ENCODE measurements at regions not wholly inside any gene's neighbourhood (a gene's known extent, or its start where the extent isn't known, plus 50 kb on each side); places are given as distances from the start of the nearest gene placed in this dataset.

- Histone ChIP-seq H3K79me2 (ENCODE audit: insufficient read depth, low read length) (no peaks in the 10 kb centered on the region), H4K20me1 (ENCODE audit: insufficient read depth, low read length) (no peaks in the 10 kb centered on the region), H3K4me1 (ENCODE audit: insufficient read depth, low read length) (no peaks in the 10 kb centered on the region), H3K27me3 (ENCODE audit: insufficient read depth, low read length) (no peaks in the 10 kb centered on the region), H3K36me3 (ENCODE audit: insufficient read depth, low read length) (no peaks in the 10 kb centered on the region), H2AFZ (ENCODE audit: low read depth, low read length) (no peak overlapping the region), H3K4me2 (ENCODE audit: low read length) (no peak overlapping the region), H3K4me3 (ENCODE audit: insufficient read depth, low read depth, low read length) (no peak overlapping the region), H3K27ac (ENCODE audit: low read depth, low read length) (no peak overlapping the region), H3K9me3 (ENCODE audit: insufficient read depth, low read depth, low read length) (no peaks in the 10 kb centered on the region), H3K9ac (ENCODE audit: low read length) (no peak overlapping the region)
- peaks cover 28% of the 10 kb centered on the region for H3K27me3 Mint-ChIP-seq (ENCODE audit: low read depth, unreplicated experiment)
- DNase-seq (ENCODE audit: low read depth) = no peak
- H3K4me3 Mint-ChIP-seq (ENCODE audit: unreplicated experiment) = no peak overlapping the region
- H3K4me1 Mint-ChIP-seq (ENCODE audit: low read depth, unreplicated experiment) = no peaks in the 10 kb centered on the region
- no peak for FAIRE-seq
- H3K36me3 Mint-ChIP-seq (ENCODE audit: low read depth, unreplicated experiment) = peaks cover 3% of the 10 kb centered on the region
- no peak overlapping the region for H3K27ac Mint-ChIP-seq (ENCODE audit: unreplicated experiment)
- peaks cover 3% of the 10 kb centered on the region for H3K9me3 Mint-ChIP-seq (ENCODE audit: unreplicated experiment)
- TF ChIP-seq CTCF (IDR thresholded peaks at IDR 0.05; ENCODE audit: insufficient read depth, low read depth, low read length) = no peak
- TF ChIP-seq EZH2 (IDR thresholded peaks at IDR 0.05; ENCODE audit: insufficient read depth, low read length) = no peak
Observed at GRCh38 chr1:213391445-213391844, 340.4 kb downstream of the RPS6KC1 start.

GRCh38 chr1:213393860-213394259, 342.8 kb downstream of the RPS6KC1 start:
- no peaks in the 10 kb centered on the region for H4K20me1 ChIP-seq (ENCODE audit: insufficient read depth, low read length)
- H3K79me2 ChIP-seq (ENCODE audit: insufficient read depth, low read length) = no peaks in the 10 kb centered on the region
- H2AFZ ChIP-seq (ENCODE audit: low read depth, low read length) = no peak overlapping the region
- Mint-ChIP-seq H3K27me3 (ENCODE audit: low read depth, unreplicated experiment) (peaks cover 26% of the 10 kb centered on the region), H3K36me3 (ENCODE audit: low read depth, unreplicated experiment) (peaks cover 3% of the 10 kb centered on the region), H3K27ac (ENCODE audit: unreplicated experiment) (no peak overlapping the region), H3K4me3 (ENCODE audit: unreplicated experiment) (no peak overlapping the region), H3K4me1 (ENCODE audit: low read depth, unreplicated experiment) (no peaks in the 10 kb centered on the region), H3K9me3 (ENCODE audit: unreplicated experiment) (peaks cover 10% of the 10 kb centered on the region)
- TF ChIP-seq CTCF (IDR thresholded peaks at IDR 0.05; ENCODE audit: insufficient read depth, low read depth, low read length) = no peak
- TF ChIP-seq EZH2 (IDR thresholded peaks at IDR 0.05; ENCODE audit: insufficient read depth, low read length) = no peak
- FAIRE-seq (no peak), DNase-seq (ENCODE audit: low read depth) (no peak)
- no peaks in the 10 kb centered on the region for H3K9me3 ChIP-seq (ENCODE audit: insufficient read depth, low read depth, low read length)
- H3K4me3 ChIP-seq (ENCODE audit: insufficient read depth, low read depth, low read length) = no peak overlapping the region
- H3K27me3 ChIP-seq (ENCODE audit: insufficient read depth, low read length) = no peaks in the 10 kb centered on the region
- H3K36me3 ChIP-seq (ENCODE audit: insufficient read depth, low read length) = no peaks in the 10 kb centered on the region
- no peak overlapping the region for H3K9ac ChIP-seq (ENCODE audit: low read length)
- H3K27ac ChIP-seq (ENCODE audit: low read depth, low read length) = no peak overlapping the region
- no peaks in the 10 kb centered on the region for H3K4me1 ChIP-seq (ENCODE audit: insufficient read depth, low read length)
- no peak overlapping the region for H3K4me2 ChIP-seq (ENCODE audit: low read length)

GRCh38 chr1:213394837-213395236, 343.8 kb downstream of the RPS6KC1 start:
- H3K36me3 Mint-ChIP-seq (ENCODE audit: low read depth, unreplicated experiment) = peaks cover 3% of the 10 kb centered on the region
- peaks cover 10% of the 10 kb centered on the region for H3K9me3 Mint-ChIP-seq (ENCODE audit: unreplicated experiment)
- Histone ChIP-seq H3K27ac (ENCODE audit: low read depth, low read length) (no peak overlapping the region), H3K27me3 (ENCODE audit: insufficient read depth, low read length) (no peaks in the 10 kb centered on the region), H3K36me3 (ENCODE audit: insufficient read depth, low read length) (no peaks in the 10 kb centered on the region), H3K4me3 (ENCODE audit: insufficient read depth, low read depth, low read length) (no peak overlapping the region), H3K9ac (ENCODE audit: low read length) (no peak overlapping the region), H3K4me2 (ENCODE audit: low read length) (no peak overlapping the region), H2AFZ (ENCODE audit: low read depth, low read length) (no peak overlapping the region), H3K79me2 (ENCODE audit: insufficient read depth, low read length) (no peaks in the 10 kb centered on the region), H3K9me3 (ENCODE audit: insufficient read depth, low read depth, low read length) (no peaks in the 10 kb centered on the region), H4K20me1 (ENCODE audit: insufficient read depth, low read length) (no peaks in the 10 kb centered on the region), H3K4me1 (ENCODE audit: insufficient read depth, low read length) (no peaks in the 10 kb centered on the region)
- H3K27me3 Mint-ChIP-seq (ENCODE audit: low read depth, unreplicated experiment) = peaks cover 26% of the 10 kb centered on the region
- H3K4me1 Mint-ChIP-seq (ENCODE audit: low read depth, unreplicated experiment) = peaks cover 3% of the 10 kb centered on the region
- TF ChIP-seq EZH2 (IDR thresholded peaks at IDR 0.05; ENCODE audit: insufficient read depth, low read length) (no peak), CTCF (IDR thresholded peaks at IDR 0.05; ENCODE audit: insufficient read depth, low read depth, low read length) (no peak)
- no peak overlapping the region for H3K27ac Mint-ChIP-seq (ENCODE audit: unreplicated experiment)
- DNase-seq (ENCODE audit: low read depth) (no peak), FAIRE-seq (no peak)
- H3K4me3 Mint-ChIP-seq (ENCODE audit: unreplicated experiment) = no peak overlapping the region
